ENCODE measurements at regions not wholly inside any gene's neighbourhood (a gene's known extent, or its start where the extent isn't known, plus 50 kb on each side); places are given as distances from the start of the nearest gene placed in this dataset.

DNA sequence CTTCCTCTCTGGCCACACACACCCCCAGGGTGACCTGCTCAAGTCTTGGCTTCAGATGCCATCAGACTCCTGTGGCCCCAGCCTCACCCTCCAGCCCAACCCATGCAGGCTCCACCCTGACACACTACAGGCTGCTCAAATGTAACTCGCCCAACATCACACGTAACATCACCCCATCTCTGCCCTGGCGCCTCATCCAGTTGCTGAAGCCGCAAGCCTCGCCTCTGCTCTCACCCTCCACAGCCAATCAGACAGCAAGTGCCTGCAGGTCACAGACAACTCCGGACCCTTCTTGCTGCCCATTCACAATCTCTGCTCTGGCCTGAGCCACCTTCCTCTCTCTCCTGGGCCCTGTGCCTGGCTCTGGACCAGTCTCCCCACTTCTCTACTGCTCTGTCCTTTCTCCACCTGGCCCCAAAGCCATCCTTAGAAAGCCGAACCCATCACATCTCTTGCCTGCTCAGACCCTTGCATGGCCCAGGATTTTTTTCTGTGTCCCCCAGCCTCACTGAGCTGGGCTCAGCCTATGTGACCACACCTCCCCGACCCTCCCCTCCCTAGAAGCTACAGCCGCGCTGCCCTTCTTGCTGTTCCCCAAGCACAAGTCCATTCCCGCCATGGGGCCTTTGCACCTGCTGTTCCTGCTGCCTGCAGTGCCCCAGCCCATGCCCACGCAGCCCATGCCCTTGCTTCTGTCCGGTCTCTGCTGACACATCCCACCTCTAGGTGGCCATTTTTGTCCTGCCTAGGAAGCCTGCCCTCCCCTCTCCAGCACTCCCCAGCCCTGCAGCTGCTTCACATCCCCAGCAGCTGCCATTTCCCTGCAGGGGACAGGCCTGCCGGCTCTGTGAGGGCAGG lies 333.9 kb downstream of the CTTN start:
- DNase-seq: no peak

DNA sequence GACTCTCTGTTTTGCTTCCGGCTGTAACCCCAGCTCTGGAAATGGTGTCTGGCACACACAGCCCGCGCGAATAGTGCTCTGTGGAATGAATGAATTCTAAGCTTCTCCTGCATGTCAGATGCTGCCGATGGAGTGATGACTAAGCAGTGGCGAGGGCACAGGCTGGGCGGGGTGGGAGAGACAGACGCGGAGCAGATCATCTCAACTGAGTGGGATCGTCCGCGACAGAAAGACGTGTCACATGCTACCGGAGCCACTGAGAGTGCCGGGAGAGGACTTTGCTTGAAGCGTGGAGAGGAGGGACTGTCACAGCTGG lies 334.5 kb downstream of the CTTN start:
- no peak for DNase-seq

DNA sequence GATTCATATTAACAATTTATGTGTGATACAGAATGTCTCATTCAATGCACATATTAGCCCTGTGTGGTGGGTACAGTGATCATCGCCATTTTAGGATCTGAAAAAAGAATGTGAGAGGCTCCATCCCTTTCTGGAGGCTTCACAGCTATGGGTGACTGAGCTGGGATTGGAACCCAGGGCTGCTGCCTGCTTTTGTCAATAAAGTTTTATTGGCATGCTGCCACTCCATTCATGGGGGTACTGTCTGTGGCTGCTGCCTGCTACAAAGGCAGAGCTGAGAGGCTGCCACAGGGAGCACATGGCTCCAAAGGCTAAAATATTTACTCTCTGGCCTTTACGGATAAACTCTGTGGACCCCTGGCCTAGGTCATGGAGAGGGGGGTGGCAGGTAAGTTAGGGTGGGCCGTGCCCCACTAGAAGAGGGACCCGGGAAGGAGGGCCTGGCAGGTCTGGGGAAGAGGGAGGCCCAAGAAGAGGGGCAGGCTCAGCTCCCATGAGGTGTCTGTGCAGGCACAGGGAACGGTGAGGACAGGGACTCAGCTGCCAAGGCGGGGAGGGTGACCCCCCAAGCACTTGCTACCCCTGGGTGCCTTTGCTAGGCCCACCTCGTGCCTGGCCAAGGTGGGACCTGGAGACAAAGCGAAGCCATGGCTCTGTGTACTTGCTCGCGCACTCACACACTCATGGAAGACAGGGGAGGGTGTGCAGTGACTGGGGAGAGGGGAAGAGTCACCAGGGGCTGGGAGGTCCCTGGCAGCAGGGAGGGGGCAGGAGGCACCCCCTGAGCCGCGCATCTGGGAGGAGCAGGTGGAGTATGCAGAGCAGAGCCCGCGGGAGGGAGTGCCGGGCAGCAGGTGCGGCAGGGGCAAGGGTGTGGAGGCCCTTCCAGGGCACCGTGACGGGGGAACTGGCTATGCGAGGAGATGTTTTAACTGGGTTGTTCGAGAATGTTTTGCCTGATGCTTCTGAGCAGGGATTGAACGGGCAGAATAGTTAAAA lies 335.3 kb downstream of the CTTN start:
- DNase-seq: peak; percentile 20 to 37 (median 25)

DNA sequence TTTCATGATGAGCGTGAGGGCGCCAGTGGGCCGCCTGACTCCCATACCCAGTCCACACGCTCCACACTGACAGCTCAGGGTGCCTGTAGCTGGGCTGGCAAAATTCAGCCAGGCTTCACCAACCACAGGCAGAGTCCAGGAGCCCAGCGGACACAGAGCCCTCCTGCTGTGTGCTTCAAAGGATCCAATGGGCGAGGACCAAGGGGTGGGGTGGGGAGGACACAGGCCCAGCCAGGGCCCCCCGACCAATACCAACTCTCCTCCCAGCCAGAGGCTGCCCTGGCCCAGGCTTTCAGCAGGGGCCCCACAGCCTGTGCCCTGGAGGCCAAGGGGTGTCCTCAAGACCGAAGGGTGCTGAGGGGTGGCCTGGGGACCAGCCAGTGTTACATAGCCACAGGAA lies 336.1 kb downstream of the CTTN start:
- no peak for DNase-seq

DNA sequence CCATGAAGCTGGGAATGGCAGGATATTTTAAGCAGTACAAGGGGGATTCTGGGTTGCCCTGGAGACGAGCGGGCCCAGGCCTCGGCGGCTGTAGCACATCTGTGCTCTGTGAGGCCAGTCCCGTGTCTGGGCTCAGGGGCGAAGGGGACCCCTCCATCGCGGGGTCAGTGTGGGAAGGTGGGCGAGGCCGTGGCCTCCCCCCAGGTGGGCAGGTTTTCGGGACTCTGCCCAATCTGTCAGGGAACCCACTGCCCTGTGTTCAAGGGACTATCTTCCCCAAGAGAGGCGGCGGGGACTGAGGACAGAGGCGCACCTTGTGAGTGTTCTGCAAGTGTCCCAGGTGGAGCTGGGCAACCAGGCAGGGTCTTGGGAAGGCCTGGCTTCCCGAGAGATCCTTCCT lies 336.6 kb downstream of the CTTN start:
- DNase-seq: no peak

DNA sequence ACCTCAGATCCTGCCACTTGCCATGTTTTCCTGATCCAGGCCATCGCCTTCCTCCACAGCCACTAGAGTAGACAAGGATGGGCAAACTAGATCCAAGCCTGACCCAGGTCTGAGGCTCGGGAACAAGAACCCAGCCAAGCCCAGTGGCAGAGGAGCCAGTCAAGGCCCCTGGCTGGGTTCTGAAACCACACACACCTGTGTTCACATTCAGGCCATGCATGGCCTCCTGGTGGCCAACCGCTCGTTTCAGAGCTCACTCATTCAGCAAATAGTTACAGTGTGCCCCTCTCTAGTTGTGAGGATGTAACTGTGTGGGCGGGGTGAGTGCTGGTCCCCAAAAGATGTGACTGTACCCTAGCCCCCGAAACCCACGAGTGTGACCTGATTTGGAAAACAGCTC lies 337.6 kb downstream of the CTTN start:
- DNase-seq: no peak

DNA sequence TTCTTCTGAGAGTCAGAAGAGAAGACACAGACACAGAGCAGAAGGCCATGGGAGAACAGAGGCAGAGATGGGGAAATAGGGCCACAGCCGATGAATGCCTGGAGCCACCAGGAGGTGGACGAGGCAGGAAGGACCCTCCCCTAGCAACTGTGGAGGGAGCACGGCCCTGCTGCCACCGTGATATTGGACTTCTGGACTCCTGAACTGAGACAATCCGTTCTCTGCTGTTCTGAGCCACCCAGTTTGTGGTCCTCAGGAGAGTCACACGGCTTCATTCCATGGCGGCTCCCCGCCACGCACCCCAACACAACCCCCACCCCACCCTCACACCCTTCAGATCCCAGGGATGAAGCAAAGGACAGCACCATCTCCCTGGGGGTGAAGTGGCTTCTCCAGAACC lies 338.1 kb downstream of the CTTN start:
- no peak for DNase-seq

DNA sequence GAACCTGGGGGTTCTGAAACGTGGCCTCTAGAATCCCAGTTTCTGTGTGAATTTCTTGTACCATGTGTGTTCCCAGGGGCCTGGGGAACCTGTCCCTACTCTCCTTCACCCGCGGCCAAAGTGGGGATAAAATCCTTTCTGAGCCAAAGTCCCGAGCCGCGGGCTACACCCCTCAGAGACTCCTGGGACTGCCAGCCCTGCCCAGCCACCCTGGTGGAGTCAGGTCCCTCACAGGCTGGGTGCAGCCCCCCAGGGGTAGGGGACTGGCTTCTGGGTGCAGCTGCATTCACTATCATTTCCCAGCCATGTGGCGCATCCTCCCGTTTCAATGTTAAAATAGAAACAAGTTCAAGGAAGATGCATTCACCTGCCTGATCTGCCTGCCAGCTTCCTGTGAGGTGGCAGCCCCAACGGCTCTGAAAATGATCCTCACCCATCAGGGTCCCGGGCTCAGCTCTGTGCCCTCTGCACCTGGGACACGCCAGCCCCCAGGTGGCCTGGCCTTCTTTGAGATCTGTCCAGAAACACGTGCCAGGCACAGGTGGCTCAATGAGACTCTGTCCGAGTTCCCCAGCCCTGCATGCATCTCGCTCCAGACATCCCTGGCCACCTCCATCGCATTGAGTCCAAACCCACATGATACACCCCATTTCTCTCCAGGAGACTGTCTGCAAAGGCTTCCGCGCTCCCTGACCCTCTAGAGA lies 338.8 kb downstream of the CTTN start:
- no peak for DNase-seq

DNA sequence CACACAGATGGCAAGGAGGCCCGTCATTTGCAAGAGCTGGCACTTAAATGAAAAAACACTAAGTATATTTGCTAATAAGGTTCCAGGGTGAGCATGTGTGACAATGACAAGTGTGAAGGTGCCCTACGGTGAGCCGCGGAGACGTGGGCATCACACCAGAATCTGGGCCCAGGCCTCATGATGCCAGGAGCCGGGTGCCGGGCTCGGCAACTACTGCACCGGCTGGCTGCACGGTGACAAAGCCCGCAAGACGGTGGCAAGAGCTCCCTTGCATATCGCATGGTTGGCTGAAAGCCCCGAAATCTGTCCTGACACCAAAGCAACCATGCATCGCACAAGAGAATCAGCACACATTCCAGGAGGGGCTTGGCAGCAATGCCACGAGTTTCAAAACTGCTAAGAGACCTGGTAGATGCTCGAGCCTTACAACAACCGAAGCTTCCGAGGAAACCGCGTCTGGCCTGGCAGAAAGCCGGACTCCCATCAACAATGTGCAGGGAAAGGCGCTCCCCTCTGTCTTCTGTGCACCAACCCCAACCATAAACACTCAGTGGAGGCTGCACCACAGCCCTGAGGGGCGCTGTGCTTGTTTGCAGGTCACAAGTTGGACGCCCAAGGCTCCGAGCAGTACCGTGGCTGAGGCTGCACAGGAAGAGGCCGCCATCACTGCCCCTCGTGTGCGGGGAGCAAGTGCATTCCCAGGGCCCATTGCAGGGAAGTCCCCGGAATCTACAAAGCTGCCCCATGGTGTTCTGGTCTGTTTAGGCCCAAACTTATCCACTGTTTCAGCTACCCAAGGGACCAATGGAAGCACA lies 339.7 kb downstream of the CTTN start:
- DNase-seq: no peak

DNA sequence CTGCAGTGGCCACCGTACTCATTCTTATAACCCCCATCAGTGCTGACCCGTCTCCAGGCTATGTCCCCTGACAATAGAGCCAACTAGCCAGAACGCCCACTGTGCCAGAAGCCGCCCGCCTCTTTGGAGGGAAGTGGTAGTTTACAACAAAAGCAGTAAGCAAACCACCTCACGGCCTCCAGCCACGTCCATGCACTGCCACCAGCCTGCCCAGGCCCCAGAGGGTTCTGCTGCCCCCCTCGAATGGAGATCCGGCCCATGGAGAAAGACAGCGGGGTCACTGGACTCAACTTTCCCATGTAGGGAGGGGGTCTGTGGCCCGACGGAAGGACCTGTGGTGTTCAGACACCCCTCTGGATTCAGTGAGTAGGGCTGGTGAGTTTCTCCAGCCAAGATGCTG lies 340.3 kb downstream of the CTTN start:
- no peak for DNase-seq

DNA sequence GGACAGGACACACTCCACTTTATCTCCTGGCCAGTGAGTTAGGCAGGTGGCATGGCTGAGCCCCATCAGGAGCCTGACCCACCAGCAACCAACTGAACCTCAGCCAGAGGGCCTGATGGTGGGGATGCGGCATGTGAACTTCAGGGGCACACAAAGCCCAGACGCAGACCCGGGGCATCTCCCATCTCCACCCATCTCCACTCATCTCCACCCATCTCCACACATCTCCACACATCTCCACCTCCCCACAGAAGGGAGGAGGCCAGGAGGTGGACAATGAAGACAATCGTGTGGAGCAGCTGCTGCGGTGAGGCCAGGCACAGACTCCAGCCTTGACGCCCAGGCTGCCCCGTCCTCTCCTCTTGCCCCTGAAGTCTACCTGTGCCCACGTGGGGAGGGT lies 340.8 kb downstream of the CTTN start:
- no peak for DNase-seq

DNA sequence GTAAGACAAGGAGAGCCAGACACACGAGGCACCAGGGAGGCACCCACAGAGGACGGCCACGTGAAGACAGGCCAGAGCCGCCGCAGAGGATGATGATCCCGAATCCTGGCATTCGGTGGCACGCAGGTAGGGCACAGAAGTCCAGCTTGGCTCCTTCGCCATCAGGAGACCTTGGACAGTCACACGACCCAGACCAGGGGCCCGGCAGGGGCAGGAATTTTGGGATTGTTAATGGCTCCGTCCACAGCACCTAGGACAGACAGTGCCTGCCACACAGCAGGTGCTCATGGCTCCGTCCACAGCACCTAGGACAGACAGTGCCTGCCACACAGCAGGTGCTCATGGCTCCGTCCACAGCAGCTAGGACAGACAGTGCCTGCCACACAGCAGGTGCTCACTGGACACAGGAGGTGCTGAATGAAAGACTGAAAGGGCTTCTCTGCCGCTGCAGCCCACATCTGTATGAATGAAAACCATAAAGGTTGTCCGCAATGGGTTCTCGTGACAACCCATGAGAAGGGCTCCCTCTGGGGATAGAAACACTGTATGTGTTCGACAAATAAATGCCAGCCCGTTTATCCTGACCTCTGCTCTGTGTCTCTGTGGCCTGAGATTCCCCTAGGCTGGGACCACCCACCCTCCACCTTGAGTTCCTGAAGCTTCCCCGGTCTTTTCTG lies 341.6 kb downstream of the CTTN start:
- peak in 1 of 3 experiments; percentile 63 for DNase-seq

DNA sequence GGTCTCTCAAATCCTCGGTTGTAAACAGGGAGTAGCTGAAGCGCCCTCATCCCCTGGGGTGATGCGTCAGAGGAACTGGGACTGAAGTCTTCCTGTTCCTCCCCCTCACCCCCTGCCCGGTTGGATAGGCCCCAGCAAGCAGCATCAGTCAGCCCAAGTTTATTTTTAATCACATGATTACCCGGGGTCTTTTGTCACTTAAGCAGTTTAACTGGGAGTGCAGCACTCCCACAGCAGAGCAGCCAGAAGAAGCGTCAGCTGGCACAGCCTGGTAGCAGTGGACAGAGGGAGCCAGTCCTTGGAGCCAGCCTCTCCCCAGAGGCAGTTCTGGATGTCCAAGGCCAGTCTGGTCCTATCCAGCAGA lies 342.1 kb downstream of the CTTN start:
- DNase-seq: peak in 1 of 3 experiments; percentile 63

DNA sequence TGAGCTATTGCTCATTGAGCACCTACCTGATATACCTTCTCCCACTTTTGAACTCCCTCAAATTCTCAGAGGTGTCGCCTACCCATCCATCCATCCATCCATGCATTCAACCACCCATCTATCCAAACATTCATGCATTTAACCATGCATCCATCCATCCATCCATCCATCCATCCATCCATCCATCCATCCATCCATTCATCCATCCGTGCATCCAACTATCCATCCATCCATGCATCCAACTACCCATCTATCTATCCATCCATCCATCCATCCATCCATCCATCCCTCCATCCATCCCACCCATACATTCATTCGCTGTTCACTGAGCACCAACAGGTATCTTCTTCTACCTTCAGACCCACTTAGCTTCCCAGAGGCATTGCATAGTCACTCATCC lies 342.8 kb downstream of the CTTN start:
- DNase-seq: no peak

DNA sequence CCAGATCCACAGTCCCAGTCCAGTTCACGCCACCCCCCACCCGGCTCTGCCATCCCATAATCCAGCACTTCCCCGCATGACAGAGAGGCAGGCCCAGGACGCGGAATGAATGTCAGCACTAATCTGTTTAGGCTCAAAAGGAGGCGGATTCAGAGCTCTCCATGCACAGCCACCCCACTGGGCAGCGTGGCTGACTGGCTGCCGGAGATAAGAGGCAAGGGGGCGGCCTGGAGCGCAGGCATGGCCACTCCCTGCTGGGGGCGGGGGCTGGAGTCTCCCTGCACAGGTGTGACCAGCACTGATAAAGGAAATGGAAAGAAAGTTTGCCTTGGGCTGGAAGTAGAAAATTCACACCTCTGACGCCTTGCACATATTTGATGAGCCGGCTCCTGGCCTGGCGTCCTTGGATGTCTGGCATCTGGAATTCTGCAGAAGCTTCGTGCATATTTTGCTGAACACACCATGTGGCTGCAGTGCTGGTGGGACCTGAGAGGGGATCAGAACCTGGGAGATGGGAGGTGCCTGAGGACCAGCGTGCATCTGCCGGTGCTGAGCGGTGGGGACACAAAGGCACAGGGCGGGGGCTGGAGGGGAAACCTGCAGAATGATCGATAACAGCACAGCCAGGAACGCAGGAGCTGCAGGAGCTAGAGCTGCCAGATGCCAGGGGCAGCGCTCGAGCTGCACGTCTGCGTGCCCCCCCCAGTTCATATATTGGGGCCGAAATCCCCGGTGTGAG lies 344.4 kb downstream of the CTTN start:
- DNase-seq: peak; percentile 11 to 33 (median 23)

DNA sequence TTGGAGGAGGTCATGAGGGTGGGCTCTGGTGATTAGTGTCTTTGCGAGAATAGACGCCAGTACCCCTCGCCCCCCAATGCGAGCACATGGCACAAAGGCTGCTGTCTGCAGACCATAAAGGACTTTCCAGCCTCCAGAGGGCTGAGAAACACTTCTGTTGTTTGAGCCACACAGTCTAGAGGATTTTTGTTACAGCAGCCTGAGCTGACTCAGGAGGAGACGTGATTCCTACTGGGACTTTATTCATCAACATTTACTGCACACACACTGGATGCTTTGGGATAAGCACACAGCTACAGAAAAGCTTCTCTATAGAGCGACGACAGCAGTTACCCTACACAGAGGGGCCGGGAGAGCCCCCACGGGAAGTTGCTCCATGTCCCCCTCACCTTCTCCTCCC lies 345.0 kb downstream of the CTTN start:
- no peak for DNase-seq

DNA sequence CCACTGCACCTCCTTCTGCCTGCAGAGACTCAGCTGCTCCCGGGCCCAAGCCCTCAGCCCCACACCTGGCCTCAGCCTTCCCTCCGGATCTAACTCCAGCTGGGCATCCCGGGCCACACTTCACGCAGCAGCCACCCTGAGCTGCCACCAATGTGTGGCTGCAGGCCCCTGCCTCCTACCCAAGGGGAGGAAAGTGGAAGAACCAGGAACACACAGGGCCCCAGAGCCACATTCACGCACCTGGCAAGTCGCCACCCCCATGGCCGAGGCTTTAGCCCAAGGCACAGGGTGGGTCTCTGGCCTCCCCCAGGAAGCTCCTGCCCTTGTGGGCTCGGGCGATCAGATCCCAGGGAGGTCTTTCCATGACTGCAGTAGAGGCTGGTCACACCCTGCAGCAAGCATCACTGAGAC lies 345.6 kb downstream of the CTTN start:
- DNase-seq: no peak

DNA sequence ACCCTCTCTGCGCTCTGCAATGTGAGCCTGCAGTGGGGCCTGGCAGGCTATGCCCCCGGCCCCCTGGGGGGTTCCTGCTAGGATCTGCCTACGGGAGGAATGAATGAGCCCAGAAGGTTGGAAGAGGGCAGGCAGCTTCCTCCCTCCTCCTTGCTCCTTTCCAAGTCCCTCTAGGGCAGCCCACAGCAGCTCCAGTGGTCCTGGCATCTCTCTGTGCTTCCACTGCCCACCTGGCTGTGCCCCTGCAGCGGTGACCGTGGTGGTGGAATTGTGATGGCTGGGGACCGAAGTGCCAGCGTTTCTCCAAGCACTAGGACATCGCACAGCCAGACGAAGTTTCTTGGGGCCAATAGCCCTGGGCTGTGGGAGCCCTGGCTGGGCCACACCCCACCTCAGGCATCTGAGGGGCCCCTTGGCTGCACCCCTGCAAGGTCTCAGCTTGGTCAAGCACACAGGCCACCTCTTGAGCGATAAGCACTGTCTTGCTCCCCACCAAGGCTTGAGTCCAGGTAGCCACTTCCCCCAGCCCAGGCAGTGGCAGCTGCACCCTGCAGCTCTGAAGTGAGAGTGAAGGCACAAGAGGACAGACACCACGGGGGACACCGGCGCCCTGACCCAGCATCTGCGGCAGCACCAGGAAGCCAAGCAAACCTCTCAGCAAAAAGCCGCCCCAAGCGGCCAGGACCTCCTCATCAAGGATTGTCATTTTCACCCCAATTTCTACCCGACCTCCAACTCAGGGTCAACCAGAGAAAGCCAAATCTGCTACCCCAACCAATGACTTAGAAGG lies 346.3 kb downstream of the CTTN start:
- no peak for DNase-seq

DNA sequence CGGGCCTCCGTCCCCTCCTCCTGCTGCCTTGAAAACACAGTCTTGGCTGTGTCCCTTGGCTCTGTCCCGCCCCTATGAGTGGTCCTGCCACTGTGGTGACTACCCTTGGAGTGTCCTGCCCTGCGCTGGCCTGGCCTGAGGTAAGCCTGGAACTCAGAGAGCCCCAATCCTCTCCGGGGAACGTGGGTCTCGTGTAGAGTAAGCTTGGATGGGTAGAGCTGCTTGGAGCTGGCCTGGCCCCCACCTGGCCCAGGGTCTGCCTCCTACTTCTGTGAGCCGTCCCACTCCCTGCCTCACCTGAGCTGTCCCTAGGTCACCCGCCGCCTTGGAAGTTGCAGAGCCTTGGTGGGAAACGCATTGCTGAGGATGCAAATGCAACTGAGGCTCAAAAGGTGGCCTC lies 347.1 kb downstream of the CTTN start:
- no peak for DNase-seq

DNA sequence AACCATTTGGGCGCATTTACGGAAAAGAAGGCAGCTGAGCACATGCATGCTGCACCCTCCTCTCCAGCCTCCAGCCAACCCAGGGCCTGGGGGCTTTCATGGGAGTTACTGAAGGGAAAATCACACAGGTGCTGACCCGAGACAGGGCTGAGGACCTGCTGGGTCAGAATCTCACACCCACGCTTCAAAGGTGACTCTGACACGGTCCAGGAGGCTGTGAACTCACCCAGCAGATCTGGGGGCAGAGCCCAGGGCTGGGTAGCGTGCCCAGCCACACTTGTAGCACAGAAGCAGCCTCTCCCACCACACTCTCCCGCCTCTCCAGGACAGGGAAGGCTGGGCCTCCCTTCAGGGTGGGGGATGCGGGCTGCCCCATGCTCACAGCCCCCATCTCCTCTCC lies 347.6 kb downstream of the CTTN start:
- no peak for DNase-seq
